Upper lobe of left lung (tissue), 4 donors: ENCODE measurements at regions not wholly inside any gene's neighbourhood (a gene's known extent, or its start where the extent isn't known, plus 50 kb on each side); places are given as distances from the start of the nearest gene placed in this dataset.

ENCODE experiments used
- EP300 ChIP-seq, 4 donors: sonication (generic); formaldehyde crosslinking; IDR thresholded peaks; one replicate each; pipeline ENCODE4 v1.5.1; 2017; ENCODE audit warnings: antibody characterized with exemption in 4 of 4, control low read depth in 2 of 4
- POLR2A ChIP-seq, 4 donors: fragments of 450-650 bp; IDR thresholded peaks; one replicate each; pipeline ENCODE4 v1.5.1; 2016 to 2017; ENCODE audit warnings: antibody characterized with exemption in 4 of 4, mild to moderate bottlenecking in 2 of 4
- POLR2AphosphoS5 ChIP-seq, 2 donors: sonication (generic); formaldehyde crosslinking; IDR thresholded peaks; one replicate each; pipeline ENCODE4 v1.5.1; 2017; ENCODE audit warnings: antibody characterized with exemption in 2 of 2
- TF ChIP-seq, protein P1 (sequence below), 6 experiments: fragments of 450-650 bp in 4 of 6; fragments of 200-600 bp in 2 of 6; sonication (generic) in 2 of 6; IDR thresholded peaks; one replicate each; pipeline ENCODE4 v1.5.1; 2016 to 2019; ENCODE audit warnings: antibody characterized with exemption in 6 of 6

DNA sequence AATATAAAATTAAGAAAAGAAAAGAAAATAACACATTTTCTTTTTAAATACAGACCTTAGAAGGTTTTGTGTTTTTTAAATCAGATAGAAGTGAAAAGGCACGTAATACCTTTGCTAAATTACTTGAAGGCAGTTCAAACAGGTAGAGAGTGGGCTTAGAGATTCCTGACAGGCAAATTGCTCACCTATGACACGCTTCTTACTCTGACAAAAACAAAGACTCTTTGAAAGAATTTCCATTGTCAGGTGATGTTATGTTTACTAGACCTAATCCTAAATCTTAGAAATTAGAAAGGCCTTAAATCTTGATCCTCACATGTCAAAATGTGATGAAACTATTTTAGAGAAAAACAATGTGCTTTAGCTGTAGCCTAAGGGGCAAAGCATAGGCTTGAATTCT is 522.9 kb downstream of the SOX11 start:
- no peak for TF ChIP-seq POLR2AphosphoS5 (IDR thresholded peaks at IDR 0.05)
- no peak for TF ChIP-seq EP300 (IDR thresholded peaks at IDR 0.05)
- no peak for TF ChIP-seq POLR2A (IDR thresholded peaks at IDR 0.05)
- TF ChIP-seq, protein P1, sequence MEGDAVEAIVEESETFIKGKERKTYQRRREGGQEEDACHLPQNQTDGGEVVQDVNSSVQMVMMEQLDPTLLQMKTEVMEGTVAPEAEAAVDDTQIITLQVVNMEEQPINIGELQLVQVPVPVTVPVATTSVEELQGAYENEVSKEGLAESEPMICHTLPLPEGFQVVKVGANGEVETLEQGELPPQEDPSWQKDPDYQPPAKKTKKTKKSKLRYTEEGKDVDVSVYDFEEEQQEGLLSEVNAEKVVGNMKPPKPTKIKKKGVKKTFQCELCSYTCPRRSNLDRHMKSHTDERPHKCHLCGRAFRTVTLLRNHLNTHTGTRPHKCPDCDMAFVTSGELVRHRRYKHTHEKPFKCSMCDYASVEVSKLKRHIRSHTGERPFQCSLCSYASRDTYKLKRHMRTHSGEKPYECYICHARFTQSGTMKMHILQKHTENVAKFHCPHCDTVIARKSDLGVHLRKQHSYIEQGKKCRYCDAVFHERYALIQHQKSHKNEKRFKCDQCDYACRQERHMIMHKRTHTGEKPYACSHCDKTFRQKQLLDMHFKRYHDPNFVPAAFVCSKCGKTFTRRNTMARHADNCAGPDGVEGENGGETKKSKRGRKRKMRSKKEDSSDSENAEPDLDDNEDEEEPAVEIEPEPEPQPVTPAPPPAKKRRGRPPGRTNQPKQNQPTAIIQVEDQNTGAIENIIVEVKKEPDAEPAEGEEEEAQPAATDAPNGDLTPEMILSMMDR (IDR thresholded peaks at IDR 0.05), result no peak
